ENCODE measurements at regions not wholly inside any gene's neighbourhood (a gene's known extent, or its start where the extent isn't known, plus 50 kb on each side); places are given as distances from the start of the nearest gene placed in this dataset.

DNA sequence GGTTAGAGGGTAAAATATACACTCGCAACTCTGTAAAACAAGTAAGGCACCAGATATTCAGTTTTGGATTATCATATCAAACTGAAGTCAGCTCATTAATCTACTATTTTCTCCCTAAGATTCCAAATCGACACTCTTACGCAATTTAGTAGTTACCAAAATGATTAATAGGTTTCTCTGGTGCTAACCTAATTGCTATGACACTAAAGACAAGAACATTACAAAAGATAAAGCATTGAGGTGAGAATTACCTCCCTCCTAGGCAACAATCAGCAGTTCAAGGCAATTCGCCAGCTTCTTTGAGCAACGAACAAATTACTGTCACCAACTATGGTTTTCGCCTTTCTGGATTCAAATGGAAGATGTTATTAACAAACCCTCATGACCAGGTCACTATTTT is 1305.0 kb downstream of the ROBO2 start:
- no peak overlapping the region for H3K4me3 ChIP-seq
- intact Hi-C loops (cut with DNase I): no loop called here
- H3K27me3 ChIP-seq: no peaks in the 10 kb centered on the region
- no peaks in the 10 kb centered on the region for H3K36me3 ChIP-seq
- no peak for TF ChIP-seq POLR2AphosphoS5 (IDR thresholded peaks at IDR 0.05; ENCODE audit: insufficient read depth in 1 of 2, low read depth in 1 of 2)
- H3K4me1 ChIP-seq: no peaks in the 10 kb centered on the region
- no peaks in the 10 kb centered on the region for H3K9me3 ChIP-seq
- no peak for DNase-seq (ENCODE audit: extremely low spot score in 2 of 2)
- H3K27ac ChIP-seq: no peak overlapping the region

GRCh38 chr3:78347176-78347575 is 1307.3 kb downstream of the ROBO2 start:
- H3K4me3 ChIP-seq: no peak overlapping the region

GRCh38 chr3:78348664-78349063 is 1308.8 kb downstream of the ROBO2 start:
- Histone ChIP-seq H3K36me3 (no peaks in the 10 kb centered on the region), H3K27ac (no peak overlapping the region), H3K27me3 (no peaks in the 10 kb centered on the region), H3K4me1 (no peaks in the 10 kb centered on the region), H3K9me3 (no peaks in the 10 kb centered on the region), H3K4me3 (no peak overlapping the region)
- intact Hi-C loops (cut with DNase I): no loop called here
- no peak for TF ChIP-seq POLR2AphosphoS5 (IDR thresholded peaks at IDR 0.05; ENCODE audit: insufficient read depth in 1 of 2, low read depth in 1 of 2)
- no peak for TF ChIP-seq POLR2A (IDR thresholded peaks at IDR 0.05)
- TF ChIP-seq, protein P1, sequence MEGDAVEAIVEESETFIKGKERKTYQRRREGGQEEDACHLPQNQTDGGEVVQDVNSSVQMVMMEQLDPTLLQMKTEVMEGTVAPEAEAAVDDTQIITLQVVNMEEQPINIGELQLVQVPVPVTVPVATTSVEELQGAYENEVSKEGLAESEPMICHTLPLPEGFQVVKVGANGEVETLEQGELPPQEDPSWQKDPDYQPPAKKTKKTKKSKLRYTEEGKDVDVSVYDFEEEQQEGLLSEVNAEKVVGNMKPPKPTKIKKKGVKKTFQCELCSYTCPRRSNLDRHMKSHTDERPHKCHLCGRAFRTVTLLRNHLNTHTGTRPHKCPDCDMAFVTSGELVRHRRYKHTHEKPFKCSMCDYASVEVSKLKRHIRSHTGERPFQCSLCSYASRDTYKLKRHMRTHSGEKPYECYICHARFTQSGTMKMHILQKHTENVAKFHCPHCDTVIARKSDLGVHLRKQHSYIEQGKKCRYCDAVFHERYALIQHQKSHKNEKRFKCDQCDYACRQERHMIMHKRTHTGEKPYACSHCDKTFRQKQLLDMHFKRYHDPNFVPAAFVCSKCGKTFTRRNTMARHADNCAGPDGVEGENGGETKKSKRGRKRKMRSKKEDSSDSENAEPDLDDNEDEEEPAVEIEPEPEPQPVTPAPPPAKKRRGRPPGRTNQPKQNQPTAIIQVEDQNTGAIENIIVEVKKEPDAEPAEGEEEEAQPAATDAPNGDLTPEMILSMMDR (IDR thresholded peaks at IDR 0.05): no peak
- DNase-seq (ENCODE audit: extremely low spot score in 2 of 2): no peak

More at GRCh38 chr3:78347176-78347575, 1307.3 kb downstream of the ROBO2 start:
- Histone ChIP-seq H3K9me3 (no peaks in the 10 kb centered on the region), H3K27me3 (no peaks in the 10 kb centered on the region), H3K4me1 (no peaks in the 10 kb centered on the region), H3K36me3 (no peaks in the 10 kb centered on the region), H3K27ac (no peak overlapping the region)
- no peak for DNase-seq (ENCODE audit: extremely low spot score in 2 of 2)
- intact Hi-C loops (cut with DNase I): no loop called here
- TF ChIP-seq, protein P1 (IDR thresholded peaks at IDR 0.05): no peak
- TF ChIP-seq POLR2AphosphoS5 (IDR thresholded peaks at IDR 0.05; ENCODE audit: insufficient read depth in 1 of 2, low read depth in 1 of 2): no peak
- no peak for TF ChIP-seq POLR2A (IDR thresholded peaks at IDR 0.05)

DNA sequence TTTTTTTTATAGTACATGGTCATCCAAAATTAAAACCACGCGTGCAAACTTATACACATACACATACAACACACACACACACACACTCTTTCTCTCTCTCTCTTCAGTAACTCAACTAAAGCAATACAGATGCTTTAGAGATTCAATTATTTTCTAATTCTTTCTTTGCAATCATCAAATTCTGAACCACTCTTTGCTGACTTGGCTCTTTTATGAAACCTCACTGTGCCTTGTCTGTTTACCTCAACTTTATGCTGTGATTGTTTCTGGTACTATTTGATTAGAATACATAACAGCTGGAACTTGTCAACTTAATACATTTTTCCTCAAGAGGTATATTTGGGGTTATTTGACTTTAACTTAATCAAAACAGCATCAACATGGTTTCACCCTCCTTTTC is 1309.7 kb downstream of the ROBO2 start:
- no peak for DNase-seq (ENCODE audit: extremely low spot score in 2 of 2)
- H3K27ac ChIP-seq: no peak overlapping the region
- no peak overlapping the region for H3K4me3 ChIP-seq
- H3K4me1 ChIP-seq: no peaks in the 10 kb centered on the region
- intact Hi-C loops (cut with DNase I): no loop called here
- no peaks in the 10 kb centered on the region for H3K27me3 ChIP-seq
- H3K36me3 ChIP-seq: no peaks in the 10 kb centered on the region
- no peaks in the 10 kb centered on the region for H3K9me3 ChIP-seq
- TF ChIP-seq POLR2AphosphoS5 (IDR thresholded peaks at IDR 0.05; ENCODE audit: insufficient read depth in 1 of 2, low read depth in 1 of 2): no peak
- no peak for TF ChIP-seq POLR2A (IDR thresholded peaks at IDR 0.05)
- TF ChIP-seq, protein P1 (IDR thresholded peaks at IDR 0.05): no peak

GRCh38 chr3:78351334-78351733 is 1311.4 kb downstream of the ROBO2 start:
- Histone ChIP-seq H3K36me3 (no peaks in the 10 kb centered on the region), H3K27me3 (no peaks in the 10 kb centered on the region), H3K4me1 (no peaks in the 10 kb centered on the region), H3K27ac (no peak overlapping the region), H3K9me3 (no peaks in the 10 kb centered on the region), H3K4me3 (no peak overlapping the region)
- no peak for TF ChIP-seq POLR2AphosphoS5 (IDR thresholded peaks at IDR 0.05; ENCODE audit: insufficient read depth in 1 of 2, low read depth in 1 of 2)
- TF ChIP-seq, protein P1 (IDR thresholded peaks at IDR 0.05): no peak
- TF ChIP-seq POLR2A (IDR thresholded peaks at IDR 0.05): no peak
- intact Hi-C loops (cut with DNase I): no loop called here
- no peak for DNase-seq (ENCODE audit: extremely low spot score in 2 of 2)

All from vagina (tissue), 2 donors.